ENCODE measurements at regions not wholly inside any gene's neighbourhood (a gene's known extent, or its start where the extent isn't known, plus 50 kb on each side); places are given as distances from the start of the nearest gene placed in this dataset.
"Not testable (repeated sequence)": the region's sequence is repeated elsewhere in the genome, so short reads cannot be mapped to it uniquely, and the experiment has no call there.

DNA sequence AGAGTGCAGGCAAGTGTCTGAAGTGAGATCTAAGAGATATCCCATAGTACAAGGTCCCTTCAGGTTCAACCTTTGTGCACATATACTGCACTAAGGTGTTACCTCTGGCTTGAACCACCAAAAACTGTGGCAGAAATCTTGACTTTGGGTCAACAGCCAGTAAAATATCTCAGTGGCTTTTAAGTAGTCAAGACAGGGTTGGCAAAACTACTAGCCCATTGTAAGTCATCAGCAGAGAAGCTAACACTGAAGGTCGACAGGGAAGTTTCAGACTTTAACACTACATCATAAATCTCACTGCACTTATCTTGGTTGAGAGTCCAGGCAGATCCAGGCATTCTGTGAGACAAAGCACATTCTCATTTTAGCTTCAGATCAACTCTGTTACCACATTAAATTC lies 1684.7 kb downstream of the HACE1 start:
- no peak for DNase-seq (ENCODE audit: low read depth in 3 of 3)

DNA sequence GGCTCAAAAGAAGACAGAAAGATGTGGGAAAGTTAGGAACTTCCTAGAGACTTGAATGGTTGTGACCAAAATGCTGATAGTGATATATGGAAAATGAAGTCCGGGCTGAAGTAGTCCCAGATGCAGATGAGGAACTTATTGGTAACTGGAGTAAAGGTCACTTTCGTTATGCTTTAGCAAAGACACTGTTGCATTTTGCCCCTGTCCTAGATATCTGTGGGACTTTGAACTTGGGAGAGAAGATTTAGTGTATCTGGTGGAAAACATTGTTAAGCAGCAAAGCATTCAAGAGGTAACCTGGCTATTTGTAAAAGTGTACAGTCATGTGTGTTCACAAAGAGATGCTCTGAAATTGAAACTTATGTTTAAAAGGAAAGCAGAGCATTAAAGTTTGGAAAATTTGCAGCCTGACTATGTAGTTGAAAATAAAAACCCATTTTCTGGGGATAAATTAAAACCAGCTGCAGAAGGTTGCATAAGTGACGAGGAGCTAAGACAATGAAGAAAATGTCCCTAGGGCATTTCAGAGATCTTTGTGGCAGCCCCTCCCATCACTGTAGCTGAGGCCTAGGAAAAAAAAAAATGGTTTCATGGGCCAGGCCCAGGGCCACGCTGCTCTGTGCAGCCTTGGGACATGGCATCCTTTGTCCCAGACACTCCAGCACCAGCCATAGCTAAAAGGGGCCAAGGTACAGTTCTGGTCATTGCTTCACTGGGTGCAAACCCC lies 1692.2 kb downstream of the HACE1 start:
- DNase-seq (ENCODE audit: low read depth in 3 of 3): no peak

DNA sequence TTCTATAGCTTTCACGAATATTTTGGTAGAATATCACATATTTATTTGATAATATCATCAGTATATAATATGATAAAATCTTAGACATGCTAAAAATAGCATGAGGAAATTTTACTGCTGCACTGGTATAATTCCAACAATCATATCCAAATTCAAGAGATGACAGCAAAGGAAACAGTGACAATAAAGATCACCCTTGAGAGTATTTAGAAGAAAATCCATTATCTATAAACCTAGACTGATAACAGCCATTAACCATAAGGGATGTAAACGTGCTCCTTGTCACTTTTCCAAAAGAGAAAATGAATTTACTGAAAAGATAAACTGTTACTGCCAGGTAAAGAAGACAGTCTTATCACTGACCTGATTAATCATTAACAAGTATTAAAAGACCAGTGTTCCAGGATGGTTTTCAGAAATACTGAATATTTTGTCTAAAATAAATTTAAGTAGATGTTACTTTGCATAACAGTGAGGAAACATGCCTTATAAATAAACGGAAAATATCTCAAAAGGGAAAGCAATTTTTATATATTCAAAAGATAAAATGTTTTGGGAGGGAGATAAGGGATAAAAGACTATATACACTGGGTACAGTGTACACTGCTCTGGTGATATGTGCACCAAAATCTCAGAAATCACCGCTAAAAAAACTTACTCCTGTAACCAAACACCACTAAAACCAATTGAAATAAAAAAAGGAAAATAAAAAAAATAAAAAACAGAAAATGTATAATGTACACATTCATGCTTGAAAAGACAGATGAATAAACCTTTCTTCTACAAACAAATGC lies 1704.7 kb downstream of the HACE1 start:
- no peak for DNase-seq (ENCODE audit: low read depth in 3 of 3)

DNA sequence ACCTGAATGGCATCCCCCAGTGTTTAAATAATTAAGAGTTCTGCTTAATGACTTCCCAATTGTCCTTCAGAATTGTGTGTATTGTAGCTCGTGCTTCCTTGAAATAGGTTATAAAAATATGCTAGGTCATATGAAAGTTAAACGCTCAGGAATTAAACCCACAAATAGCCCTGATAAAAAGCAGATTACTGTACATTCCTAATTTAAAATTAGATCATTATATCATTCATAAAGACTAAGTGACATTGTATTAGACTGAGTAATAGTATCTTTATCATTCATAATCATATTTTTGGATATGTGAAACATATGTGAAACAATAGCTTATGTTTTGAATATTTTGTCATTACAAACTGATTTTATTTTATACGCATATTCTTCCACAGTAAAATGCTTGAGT lies 1706.7 kb downstream of the HACE1 start:
- no peak for DNase-seq (ENCODE audit: low read depth in 3 of 3)

DNA sequence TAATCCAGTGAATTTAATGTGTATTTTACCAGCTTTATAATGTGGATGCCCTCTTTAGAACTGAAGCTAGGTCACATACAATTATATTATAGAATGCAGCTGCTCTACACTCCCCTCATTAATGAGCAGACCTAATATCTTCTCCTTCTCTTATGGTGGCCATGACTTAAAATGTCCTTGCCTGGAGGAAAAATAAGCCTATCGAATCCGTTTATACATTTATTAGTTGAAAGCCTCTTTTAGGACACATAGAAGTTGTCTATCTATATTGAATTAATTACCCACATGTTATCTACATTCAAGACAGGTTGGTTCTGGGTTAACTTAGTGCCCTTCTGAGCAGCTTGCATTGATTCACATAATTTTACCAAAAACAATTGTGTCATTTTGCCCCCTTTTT lies 1716.8 kb downstream of the HACE1 start:
- DNase-seq (ENCODE audit: low read depth in 3 of 3): no peak

DNA sequence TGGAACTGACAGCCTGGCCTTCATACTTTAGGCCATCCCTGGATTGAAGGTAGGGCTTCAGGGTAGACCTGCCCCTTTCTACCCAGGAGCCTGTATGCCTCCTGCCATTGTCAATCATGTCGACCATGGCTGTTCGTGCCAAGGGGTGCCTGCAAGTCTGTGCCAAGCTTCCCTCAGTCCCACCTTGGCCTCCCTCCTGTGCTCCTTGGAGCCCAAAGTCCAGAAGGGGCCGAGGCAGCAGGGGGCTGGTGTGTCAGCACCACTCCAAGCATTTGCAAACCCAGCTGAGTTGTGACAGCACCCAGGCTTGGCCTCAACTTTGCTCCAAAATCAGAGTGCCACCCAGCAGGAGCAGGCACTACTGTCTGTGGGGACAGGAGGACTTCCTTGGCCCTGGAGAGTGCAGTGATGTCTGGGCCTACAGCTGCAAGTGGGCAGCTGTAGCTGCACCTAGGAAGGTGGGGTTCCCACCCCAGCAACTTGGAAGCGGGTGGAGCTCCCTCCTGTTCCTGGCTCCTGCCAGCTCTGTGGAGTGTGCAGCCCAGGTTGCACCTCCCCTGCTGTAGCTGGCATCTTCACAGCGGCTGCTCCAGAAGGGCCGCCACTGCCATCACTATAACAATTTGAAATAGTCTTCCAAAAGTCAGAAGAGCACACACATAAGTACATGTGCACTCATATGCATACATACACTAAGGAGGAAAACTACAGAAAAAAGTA lies 1719.3 kb downstream of the HACE1 start:
- DNase-seq (ENCODE audit: low read depth in 3 of 3): no peak

DNA sequence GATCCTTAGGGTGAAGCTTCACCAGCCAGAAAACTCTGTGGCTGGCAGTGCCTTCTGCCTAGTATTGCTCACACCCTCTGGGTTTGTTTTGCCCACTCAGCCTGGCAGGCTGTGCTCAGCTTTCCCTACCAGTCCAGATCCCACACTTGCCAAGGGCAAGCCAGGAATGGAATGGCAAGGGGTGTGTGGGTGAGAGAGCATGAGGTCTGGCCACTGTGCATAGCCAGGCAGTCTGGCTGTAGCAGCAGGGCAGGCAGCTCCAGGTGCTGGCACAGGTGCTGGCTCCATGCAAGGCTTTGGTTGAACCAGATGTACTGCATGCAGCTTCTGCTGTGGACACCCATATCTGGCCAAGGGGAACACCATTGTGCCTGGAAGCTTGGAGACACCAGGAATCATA lies 1720.3 kb downstream of the HACE1 start:
- no peak for DNase-seq (ENCODE audit: low read depth in 3 of 3)

DNA sequence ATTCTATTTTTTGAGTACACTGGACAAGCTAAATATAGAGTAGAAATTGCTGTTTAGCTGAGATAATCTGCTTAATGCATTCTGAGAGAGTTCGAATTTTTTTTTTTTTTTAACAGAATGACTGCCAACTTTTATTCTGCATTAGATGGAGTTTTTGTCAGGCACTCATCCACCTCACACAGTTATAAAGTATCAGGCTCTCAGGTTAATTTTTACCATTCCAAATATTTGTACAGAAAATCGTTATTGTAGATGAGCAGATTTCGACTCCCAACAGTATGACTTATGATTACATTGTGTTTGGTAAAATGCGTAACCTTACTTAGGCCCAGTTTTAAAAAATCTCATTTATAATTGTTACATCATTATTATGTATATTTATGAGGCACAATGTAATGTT lies 1731.0 kb downstream of the GRIK2 start:
- DNase-seq (ENCODE audit: low read depth in 3 of 3): no peak

DNA sequence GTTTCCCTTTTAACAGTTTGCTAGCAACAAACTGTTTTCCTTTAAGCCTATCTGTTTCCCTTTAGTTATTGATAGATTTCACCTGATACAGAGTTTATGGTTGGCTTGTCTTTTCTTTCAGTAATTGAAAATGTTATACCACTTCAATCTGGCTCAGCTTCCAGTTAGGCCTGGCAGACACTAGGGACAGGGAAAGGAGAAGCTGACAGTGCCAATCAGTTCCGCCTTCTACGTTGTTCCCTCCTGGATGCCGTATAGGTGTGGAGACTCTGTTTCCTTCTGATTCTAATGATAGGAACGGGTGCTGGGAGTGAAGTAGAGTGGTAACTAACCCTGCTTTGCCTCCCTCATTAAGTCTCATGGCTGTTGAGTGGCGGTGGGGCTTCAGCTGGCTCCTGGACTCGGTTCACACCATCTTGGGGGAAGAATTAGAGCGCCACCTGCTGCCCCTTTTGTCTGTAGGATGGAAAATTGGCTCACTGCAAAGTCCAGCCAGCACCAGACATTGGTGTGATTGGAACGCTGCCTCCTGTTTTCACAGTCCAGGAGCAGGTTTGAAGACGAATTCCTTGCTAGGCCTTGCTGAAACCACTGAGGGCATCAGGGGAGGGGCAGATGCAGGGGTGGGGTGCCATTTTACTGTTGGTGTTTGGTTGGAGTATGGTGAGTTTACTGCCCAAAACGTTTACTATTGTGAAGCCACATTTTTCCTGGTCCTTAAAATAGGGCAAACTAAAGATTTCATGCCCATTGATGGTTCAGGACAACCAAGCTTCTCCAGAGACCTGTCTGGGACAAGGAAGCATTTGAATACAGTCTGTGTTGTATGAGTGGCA lies 1729.5 kb downstream of the GRIK2 start:
- DNase-seq (ENCODE audit: low read depth in 3 of 3): peak in 1 of 3 experiments; percentile 1

DNA sequence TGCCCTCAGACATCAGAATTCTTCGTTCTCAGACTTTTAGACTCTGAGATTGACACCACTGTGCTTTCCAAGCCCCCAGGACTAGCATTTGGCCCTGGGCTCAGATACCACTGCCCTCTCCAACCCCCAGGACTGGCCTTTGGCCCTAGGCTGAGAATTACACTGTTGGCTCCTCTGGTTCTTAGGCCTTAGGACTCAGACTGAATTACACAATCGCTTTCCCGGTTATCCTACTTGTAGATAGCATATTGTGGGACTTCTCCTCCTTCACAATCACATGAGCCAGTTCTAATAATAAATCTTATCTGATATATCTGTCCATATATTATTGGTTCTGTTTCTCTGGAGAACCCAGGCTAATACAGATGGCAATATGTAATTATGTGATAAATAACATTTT lies 1725.5 kb downstream of the GRIK2 start:
- DNase-seq (ENCODE audit: low read depth in 3 of 3): no peak

DNA sequence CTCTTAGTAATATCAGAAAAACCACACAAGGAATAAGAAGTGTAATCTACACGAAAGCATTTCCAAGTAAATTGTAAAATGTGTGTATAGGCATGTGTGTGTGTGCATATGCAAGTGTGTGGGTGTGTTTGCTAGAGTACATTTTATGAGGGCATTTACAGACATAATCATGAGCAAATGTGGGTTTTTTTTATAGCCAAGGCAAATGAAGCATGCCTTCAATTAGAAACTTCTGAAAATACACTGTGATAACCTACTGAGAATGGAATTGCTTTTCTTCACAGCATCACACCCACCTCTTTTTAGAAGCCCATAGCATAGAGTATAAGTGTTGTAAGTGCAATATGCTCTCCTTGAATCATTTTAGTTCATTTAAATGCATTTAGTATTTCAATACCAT lies 1721.1 kb downstream of the GRIK2 start:
- DNase-seq (ENCODE audit: low read depth in 3 of 3): no peak

DNA sequence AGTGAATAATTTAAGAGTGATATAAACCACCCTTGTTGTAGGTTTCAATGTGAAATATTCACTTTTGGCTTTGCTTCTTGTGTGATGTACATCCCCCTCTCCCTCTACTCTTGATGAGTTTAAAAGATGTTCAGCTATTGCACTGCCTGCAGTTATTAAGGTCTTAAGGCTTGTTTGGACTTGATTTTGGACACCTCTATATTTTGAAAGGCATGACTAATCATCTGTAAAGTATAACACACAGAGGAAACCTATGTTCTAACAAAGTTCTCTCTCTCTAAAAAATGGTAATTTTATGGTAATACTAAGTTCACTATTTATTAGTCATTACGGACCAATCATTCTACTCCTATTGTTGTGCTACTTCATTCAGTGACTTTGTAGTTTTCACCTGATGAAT lies 1719.9 kb downstream of the GRIK2 start:
- no peak for DNase-seq (ENCODE audit: low read depth in 3 of 3)

DNA sequence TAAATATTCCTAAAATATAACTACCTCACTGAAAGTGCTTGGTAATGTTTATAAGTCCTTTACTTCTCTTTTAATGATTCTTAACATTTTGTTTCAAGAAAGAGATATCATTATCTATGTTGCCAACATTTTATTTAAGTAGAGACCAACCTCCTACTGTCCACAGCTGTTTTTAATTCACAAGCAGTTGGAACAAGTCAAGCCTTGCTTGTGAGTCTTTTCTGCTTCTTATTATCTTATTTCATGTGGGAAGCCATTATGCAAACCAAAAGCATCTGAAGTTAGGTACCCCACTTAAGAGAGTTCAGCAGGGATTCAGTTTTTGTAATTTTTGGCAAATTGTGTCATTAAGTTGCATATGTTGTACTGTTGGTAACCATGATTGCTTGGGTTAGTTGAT lies 1714.5 kb downstream of the GRIK2 start:
- DNase-seq (ENCODE audit: low read depth in 3 of 3): no peak

DNA sequence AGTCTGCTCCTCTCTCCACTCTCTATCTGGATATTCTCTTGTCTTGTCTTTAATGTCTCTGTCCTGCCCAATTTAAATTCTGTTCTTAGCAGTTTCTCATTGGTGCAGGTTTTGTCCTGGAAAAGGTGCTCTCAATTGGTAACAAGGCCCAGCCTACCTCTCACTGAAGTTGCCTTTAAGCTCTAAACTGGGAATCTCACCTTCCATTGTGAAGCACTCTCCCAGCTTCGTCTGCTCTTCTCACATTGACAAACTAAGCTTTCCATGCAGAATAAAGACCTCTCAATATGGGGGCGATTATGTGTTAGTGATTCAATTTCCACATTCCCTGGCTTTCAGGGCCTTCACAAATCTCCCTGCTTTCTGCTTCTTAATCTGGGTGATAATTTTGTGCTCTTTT lies 1712.2 kb downstream of the GRIK2 start:
- no peak for DNase-seq (ENCODE audit: low read depth in 3 of 3)

DNA sequence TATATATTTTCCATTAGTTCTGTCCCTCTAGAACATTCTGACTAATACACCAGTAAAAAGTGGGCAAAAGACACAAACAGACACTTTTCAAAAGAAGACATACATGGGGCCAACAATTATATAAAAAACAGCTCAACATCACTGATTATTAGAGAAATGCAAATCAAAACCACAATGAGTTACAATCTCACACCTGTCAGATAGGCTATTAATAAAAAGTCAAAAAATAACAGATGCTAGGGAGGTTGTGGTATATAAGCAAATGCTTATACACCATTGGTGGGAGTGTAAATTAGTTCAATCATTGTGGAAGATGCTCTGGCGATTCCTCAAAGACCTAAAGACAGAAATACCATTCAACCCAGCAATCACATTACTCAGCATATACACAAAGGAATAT lies 1707.8 kb downstream of the GRIK2 start:
- no peak for DNase-seq (ENCODE audit: low read depth in 3 of 3)

DNA sequence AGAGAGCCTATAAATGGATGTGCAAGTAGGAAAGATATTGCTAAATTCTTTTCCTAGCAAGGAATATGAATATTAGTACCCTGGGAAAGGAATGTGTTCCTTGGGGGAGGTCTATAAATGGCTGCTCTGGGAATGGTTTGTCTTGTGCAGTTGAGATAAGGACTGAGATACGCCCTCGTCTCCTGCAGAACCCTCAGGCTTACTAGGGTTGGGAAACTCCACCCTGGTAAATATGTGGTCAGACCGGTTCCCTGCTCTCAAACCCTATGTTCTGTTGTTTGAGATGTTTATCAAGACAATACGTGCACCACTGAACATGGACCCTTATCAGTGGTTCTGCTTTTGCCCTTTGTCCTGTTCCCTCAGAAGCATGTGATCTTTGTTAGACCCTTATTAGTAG lies 1698.9 kb downstream of the GRIK2 start:
- DNase-seq (ENCODE audit: low read depth in 3 of 3): not testable (repeated sequence)

DNA sequence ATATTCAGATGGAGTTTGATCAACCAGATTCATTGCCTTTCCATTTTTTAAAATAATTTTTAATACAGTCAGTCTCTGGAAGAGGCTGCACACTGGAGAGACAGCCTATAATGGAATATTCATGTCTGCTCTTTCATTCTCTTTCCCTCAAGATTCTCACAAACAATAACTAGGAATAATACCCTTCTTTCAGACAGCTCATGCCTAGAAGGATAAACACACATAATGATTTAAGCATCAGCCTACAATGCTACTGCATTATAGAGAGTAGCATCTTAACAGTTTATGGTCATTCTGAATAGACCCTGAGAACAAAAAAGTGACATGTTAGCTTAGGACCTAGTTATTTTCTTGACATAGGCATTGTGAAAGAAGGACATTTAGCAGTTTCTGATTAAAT lies 1692.3 kb downstream of the GRIK2 start:
- no peak for DNase-seq (ENCODE audit: low read depth in 3 of 3)

DNA sequence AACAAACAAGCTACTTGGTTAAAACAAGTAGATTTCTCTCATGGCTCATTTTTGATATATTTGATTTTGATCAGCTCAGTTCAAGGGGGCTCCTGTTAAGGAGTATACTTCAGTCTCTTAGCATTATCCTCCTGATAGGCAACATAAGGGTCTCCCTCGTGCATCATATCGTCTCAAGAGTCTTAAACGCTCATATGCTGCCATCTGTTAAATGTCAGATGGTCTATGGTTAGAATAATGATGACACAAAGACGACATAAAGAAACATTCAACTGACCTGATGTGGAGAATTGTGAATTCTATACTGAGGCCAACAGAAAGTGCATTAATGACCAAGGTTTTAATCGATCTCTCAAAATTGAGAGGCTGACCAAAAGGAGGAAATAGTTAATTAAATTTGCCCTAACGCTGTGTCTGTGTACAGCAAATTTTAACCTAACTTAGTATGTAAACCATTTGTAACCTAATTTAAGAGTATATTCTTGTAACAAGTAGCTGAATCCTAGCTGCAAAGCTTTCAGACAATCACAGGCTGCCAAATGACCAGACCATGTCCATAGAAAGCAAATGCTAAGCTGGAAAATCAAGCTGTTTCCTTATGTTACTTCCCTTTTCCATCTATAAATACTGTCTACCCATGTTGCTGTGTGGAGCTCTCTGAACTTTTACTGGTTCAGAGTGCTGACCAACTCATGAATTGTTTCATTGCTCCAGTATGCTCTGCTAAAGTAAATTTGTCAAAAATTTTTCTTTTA lies 1688.5 kb downstream of the GRIK2 start:
- no peak for DNase-seq (ENCODE audit: low read depth in 3 of 3)

DNA sequence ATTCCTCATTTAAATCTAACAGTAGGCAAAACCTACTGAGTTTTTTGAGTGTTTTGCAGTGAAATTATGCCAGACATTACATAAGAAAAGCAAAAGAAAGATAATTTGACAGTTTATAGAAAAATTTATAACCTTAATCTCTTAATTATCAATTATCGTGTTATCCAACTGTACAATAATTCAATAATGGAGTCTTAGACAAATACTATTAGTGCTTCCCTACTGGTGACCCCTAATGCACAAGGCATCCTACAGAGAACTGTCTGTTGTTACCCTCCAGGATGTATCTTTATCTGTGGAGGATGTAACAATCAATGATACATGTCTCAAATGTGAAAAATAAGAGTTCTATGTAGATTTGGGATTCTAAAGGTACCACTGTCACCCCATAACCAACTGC lies 1687.6 kb downstream of the GRIK2 start:
- no peak for DNase-seq (ENCODE audit: low read depth in 3 of 3)

DNA sequence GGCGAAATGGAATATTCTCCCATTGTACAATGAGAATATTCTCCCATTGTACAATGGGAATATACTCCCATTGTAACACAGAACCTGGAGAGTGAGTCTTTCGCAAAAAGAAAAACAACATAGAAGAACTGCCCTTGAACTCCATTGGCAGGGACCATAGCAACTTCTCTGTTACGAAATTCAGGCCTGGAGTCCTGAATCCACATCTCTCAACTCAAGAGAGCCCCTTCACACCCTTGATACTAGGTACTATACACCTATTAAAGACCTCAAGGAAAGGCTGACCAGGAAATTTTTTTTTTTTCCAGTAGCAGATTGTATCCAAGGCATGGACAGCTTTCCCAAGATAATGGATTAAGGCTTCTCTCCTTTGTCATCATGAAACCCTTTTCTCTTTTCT lies 1687.0 kb downstream of the GRIK2 start:
- no peak for DNase-seq (ENCODE audit: low read depth in 3 of 3)

DNA sequence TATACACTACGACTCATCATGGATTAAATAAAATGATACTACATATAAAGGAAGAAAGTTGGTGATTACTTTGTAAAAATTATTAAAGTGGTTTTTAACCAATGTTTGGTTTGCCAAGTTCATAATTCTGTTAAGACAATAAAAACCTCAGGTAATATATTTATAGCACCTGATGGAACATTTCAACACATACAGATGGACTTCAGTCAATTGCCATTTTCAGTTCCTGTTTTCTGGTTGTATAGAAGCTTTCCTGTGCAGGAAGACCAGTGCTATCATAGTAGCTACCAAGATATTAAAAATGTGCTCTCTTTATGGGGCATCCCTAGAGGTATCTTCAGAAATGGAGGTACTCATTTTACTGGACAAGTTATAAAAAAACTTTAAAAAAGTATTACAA lies 1686.4 kb downstream of the GRIK2 start:
- no peak for DNase-seq (ENCODE audit: low read depth in 3 of 3)

Data from stimulated activated CD4-positive, alpha-beta T cell treated with anti-CD3 and anti-CD28 coated beads, TNF-alpha, amount 100 ng/mL, for 24 hours (primary cell).